ENCODE measurements at regions not wholly inside any gene's neighbourhood (a gene's known extent, or its start where the extent isn't known, plus 50 kb on each side); places are given as distances from the start of the nearest gene placed in this dataset.
"Not testable (repeated sequence)": the region's sequence is repeated elsewhere in the genome, so short reads cannot be mapped to it uniquely, and the experiment has no call there.

- no peak for DNase-seq
Observed at GRCh38 chr6:835476-836160, 142.7 kb upstream of the EXOC2 start.

GRCh38 chr6:834866-835265, 141.9 kb upstream of the EXOC2 start:
- DNase-seq, result no peak

GRCh38 chr6:834190-834589, 141.3 kb upstream of the EXOC2 start:
- no peak for DNase-seq

- DNase-seq, result not testable (repeated sequence)
Observed at GRCh38 chr6:832804-833203, 139.9 kb upstream of the EXOC2 start.

GRCh38 chr6:830667-831327, 137.9 kb upstream of the EXOC2 start:
- DNase-seq, result no peak

- DNase-seq, result no peak
Observed at GRCh38 chr6:829656-830055, 136.7 kb upstream of the EXOC2 start.

GRCh38 chr6:827431-827830, 134.5 kb upstream of the EXOC2 start:
- DNase-seq, result no peak

- DNase-seq, result no peak
Observed at GRCh38 chr6:819122-819521, 126.2 kb upstream of the EXOC2 start.

GRCh38 chr6:818196-818595, 125.3 kb upstream of the EXOC2 start:
- DNase-seq, result no peak

GRCh38 chr6:816510-817084, 123.7 kb upstream of the EXOC2 start:
- peak; percentile 63 for DNase-seq

GRCh38 chr6:815348-815738, 122.4 kb upstream of the EXOC2 start:
- no peak for DNase-seq

- DNase-seq, result no peak
Observed at GRCh38 chr6:814378-815347, 121.7 kb upstream of the EXOC2 start.

- no peak for DNase-seq
Observed at GRCh38 chr6:811831-812230, 118.9 kb upstream of the EXOC2 start.

GRCh38 chr6:811191-811590, 118.3 kb upstream of the EXOC2 start:
- DNase-seq, result no peak

GRCh38 chr6:804771-805170, 111.8 kb upstream of the EXOC2 start:
- DNase-seq, result no peak

- DNase-seq, result no peak
Observed at GRCh38 chr6:804317-804716, 111.4 kb upstream of the EXOC2 start.

- no peak for DNase-seq
Observed at GRCh38 chr6:803191-803977, 110.4 kb upstream of the EXOC2 start.

- DNase-seq, result no peak
Observed at GRCh38 chr6:802701-803100, 109.8 kb upstream of the EXOC2 start.

GRCh38 chr6:802223-802622, 109.3 kb upstream of the EXOC2 start:
- not testable (repeated sequence) for DNase-seq

- DNase-seq, result no peak
Observed at GRCh38 chr6:799769-800168, 106.8 kb upstream of the EXOC2 start.

GRCh38 chr6:797479-798077, 104.6 kb upstream of the EXOC2 start:
- DNase-seq, result peak; percentile 55

Measured in stimulated activated CD8-positive, alpha-beta memory T cell treated with anti-CD3 and anti-CD28 coated beads, Interleukin-4, amount 100 ng/mL, for 48 hours (primary cell).